ENCODE measurements at regions not wholly inside any gene's neighbourhood (a gene's known extent, or its start where the extent isn't known, plus 50 kb on each side); places are given as distances from the start of the nearest gene placed in this dataset.

DNA sequence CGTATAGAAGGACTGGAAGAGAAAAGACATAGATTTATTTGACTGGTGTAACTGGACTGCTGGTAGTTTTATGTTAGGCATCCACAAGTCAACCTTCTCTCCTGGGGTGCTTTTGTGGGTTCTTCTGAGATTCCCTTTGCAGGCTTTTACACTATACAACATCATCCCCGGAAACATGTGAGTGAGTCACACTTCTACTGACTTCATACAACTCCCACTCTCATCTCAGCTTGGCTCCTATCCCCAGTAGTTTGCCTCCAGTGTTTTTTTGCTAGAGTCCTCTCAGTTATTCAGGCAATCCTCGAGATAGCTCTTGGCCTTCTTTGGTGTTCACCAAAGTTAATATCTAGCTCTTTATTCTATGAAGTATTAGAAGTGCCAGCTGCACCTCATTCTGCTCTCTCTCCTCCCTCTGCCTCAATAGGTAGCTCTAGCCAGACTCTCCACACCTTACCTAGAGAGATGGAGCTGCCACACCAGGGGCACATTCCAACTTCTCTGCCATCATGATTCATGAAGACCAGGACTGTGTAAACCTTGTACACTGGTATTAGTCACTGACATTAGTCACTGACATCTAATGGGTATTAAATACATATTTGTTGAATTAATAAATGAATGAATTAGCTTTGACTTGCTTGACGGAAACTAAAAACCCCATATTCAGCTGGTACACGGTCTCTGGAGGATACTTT is 281.9 kb downstream of the PPP1R3A start:
- TF ChIP-seq, protein P1, sequence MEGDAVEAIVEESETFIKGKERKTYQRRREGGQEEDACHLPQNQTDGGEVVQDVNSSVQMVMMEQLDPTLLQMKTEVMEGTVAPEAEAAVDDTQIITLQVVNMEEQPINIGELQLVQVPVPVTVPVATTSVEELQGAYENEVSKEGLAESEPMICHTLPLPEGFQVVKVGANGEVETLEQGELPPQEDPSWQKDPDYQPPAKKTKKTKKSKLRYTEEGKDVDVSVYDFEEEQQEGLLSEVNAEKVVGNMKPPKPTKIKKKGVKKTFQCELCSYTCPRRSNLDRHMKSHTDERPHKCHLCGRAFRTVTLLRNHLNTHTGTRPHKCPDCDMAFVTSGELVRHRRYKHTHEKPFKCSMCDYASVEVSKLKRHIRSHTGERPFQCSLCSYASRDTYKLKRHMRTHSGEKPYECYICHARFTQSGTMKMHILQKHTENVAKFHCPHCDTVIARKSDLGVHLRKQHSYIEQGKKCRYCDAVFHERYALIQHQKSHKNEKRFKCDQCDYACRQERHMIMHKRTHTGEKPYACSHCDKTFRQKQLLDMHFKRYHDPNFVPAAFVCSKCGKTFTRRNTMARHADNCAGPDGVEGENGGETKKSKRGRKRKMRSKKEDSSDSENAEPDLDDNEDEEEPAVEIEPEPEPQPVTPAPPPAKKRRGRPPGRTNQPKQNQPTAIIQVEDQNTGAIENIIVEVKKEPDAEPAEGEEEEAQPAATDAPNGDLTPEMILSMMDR (IDR thresholded peaks at IDR 0.05), result no peak
- TF ChIP-seq POLR2A (IDR thresholded peaks at IDR 0.05), result no peak
